H9 (cell line): ENCODE measurements at regions not wholly inside any gene's neighbourhood (a gene's known extent, or its start where the extent isn't known, plus 50 kb on each side); places are given as distances from the start of the nearest gene placed in this dataset.

ENCODE experiments used
- DNase-seq: peaks from one replicate; pipeline ENCODE4 v3.0.0-alpha.2; 2017
- H2AFZ ChIP-seq: one replicate; pipeline ENCODE4 v1.6.1; 2013; ENCODE audit warnings: mild to moderate bottlenecking, low read length, control low read depth, moderate library complexity
- H2AK5ac ChIP-seq: 2 replicates; pipeline ENCODE4 v1.6.1; 2013; ENCODE audit warnings: low read length, control low read depth, mixed read lengths; ENCODE audit not compliant: insufficient read length
- H2BK120ac ChIP-seq: one replicate; pipeline ENCODE4 v1.6.1; 2013; ENCODE audit warnings: low read depth, mild to moderate bottlenecking, low read length, control low read depth, inconsistent platforms; ENCODE audit not compliant: poor library complexity, severe bottlenecking
- H2BK12ac ChIP-seq: 2 replicates; pipeline ENCODE4 v1.6.1; 2013; ENCODE audit warnings: low read length, control low read depth, mixed read lengths, low read depth; ENCODE audit not compliant: insufficient read length
- H2BK15ac ChIP-seq: 2 replicates; pipeline ENCODE4 v1.6.1; 2013; ENCODE audit warnings: low read depth, low read length, control low read depth
- H2BK20ac ChIP-seq: one replicate; pipeline ENCODE4 v1.6.1; 2013; ENCODE audit warnings: low read depth, mild to moderate bottlenecking, low read length, control low read depth, inconsistent platforms; ENCODE audit not compliant: poor library complexity, severe bottlenecking
- H2BK5ac ChIP-seq: 2 replicates; pipeline ENCODE4 v1.6.1; 2013; ENCODE audit warnings: low read length, control low read depth, mixed read lengths; ENCODE audit not compliant: insufficient read length
- H3K14ac ChIP-seq: 2 replicates; pipeline ENCODE4 v1.6.1; 2013; ENCODE audit warnings: low read length, control low read depth; ENCODE audit not compliant: insufficient read depth
- H3K18ac ChIP-seq: 2 replicates; pipeline ENCODE4 v1.6.1; 2013; ENCODE audit warnings: low read depth, mild to moderate bottlenecking, mixed read lengths, low read length, control low read depth; ENCODE audit not compliant: insufficient read length
- H3K23ac ChIP-seq: 2 replicates; pipeline ENCODE4 v1.6.1; 2013; ENCODE audit warnings: low read length, control low read depth, mixed read lengths, low read depth; ENCODE audit not compliant: insufficient read length
- H3K23me2 ChIP-seq: 2 replicates; pipeline ENCODE4 v1.6.1; 2013; ENCODE audit warnings: low read depth, mild to moderate bottlenecking, mixed read lengths, low read length, control low read depth; ENCODE audit not compliant: insufficient read length, poor library complexity, severe bottlenecking
- H3K27ac ChIP-seq: 2 replicates; pipeline ENCODE4 v1.5.1; 2013; ENCODE audit warnings: low read length, control low read depth, mixed read lengths, low read depth; ENCODE audit not compliant: insufficient read length
- H3K27me3 ChIP-seq: 2 replicates; pipeline ENCODE4 v1.6.1; 2013; ENCODE audit warnings: low read length, control low read depth, inconsistent platforms; ENCODE audit not compliant: insufficient read depth
- H3K4ac ChIP-seq: 2 replicates; pipeline ENCODE4 v1.6.1; 2013; ENCODE audit warnings: low read depth, mild to moderate bottlenecking, control low read depth, inconsistent platforms, low read length, moderate library complexity
- H3K4me1 ChIP-seq: 2 replicates; pipeline ENCODE4 v1.6.1; 2013; ENCODE audit warnings: low read length, control low read depth, inconsistent platforms; ENCODE audit not compliant: insufficient read depth
- H3K4me2 ChIP-seq: 2 replicates; pipeline ENCODE4 v1.6.1; 2013; ENCODE audit warnings: low read length, control low read depth, mixed read lengths; ENCODE audit not compliant: insufficient read length, insufficient read depth
- H3K56ac ChIP-seq: 2 replicates; pipeline ENCODE4 v1.6.1; 2013; ENCODE audit warnings: low read depth, mild to moderate bottlenecking, mixed read lengths, low read length, control low read depth; ENCODE audit not compliant: insufficient read length
- H3K79me1 ChIP-seq: 2 replicates; pipeline ENCODE4 v1.6.1; 2013; ENCODE audit warnings: low read depth, mild to moderate bottlenecking, moderate library complexity, low read length, control low read depth, inconsistent platforms; ENCODE audit not compliant: insufficient read depth, poor library complexity, severe bottlenecking
- H3K79me2 ChIP-seq: 2 replicates; pipeline ENCODE4 v1.6.1; 2013; ENCODE audit warnings: low read length, control low read depth, inconsistent platforms; ENCODE audit not compliant: insufficient read depth
- H3K9ac ChIP-seq: 2 replicates; pipeline ENCODE4 v1.6.1; 2013; ENCODE audit warnings: low read length, control low read depth, mixed read lengths; ENCODE audit not compliant: insufficient read length; ENCODE audit errors: extremely low read depth
- H3K9me3 ChIP-seq: one replicate; pipeline ENCODE4 v1.6.1; 2013; ENCODE audit warnings: low read depth, low read length, inconsistent platforms; ENCODE audit not compliant: control insufficient read depth
- H3T11ph ChIP-seq: one replicate; pipeline ENCODE4 v1.6.1; 2013; ENCODE audit warnings: mild to moderate bottlenecking, low read length, control low read depth, inconsistent platforms
- H4K20me1 ChIP-seq: one replicate; pipeline ENCODE4 v1.6.1; 2013; ENCODE audit not compliant: control insufficient read depth, insufficient read length, insufficient read depth
- H4K5ac ChIP-seq: 2 replicates; pipeline ENCODE4 v1.6.1; 2013; ENCODE audit warnings: low read depth, mild to moderate bottlenecking, mixed read lengths, low read length, control low read depth; ENCODE audit not compliant: insufficient read length
- H4K8ac ChIP-seq: replicated peaks from 2 replicates; pipeline ENCODE4 v1.6.1; 2013; ENCODE audit warnings: low read length, control low read depth, mixed read lengths, low read depth; ENCODE audit not compliant: insufficient read length
- H4K91ac ChIP-seq: 2 replicates; pipeline ENCODE4 v1.6.1; 2013; ENCODE audit warnings: low read depth, mild to moderate bottlenecking, moderate library complexity, mixed read lengths, low read length, control low read depth; ENCODE audit not compliant: insufficient read length
- H3K27ac Mint-ChIP-seq, 3 experiments: 2 replicates in 2 of 3; 3 replicates in 1 of 3; pipeline ENCODE4 v1.8.0; 2020 to 2021; ENCODE audit warnings: mixed read lengths in 3 of 3, mild to moderate bottlenecking in 1 of 3, moderate library complexity in 1 of 3
- H3K27me3 Mint-ChIP-seq: 2 replicates; pipeline ENCODE4 v1.8.0; 2021; ENCODE audit warnings: low read depth, mild to moderate bottlenecking, moderate library complexity, mixed read lengths
- H3K36me3 Mint-ChIP-seq, 3 experiments: 2 replicates in 2 of 3; 3 replicates in 1 of 3; pipeline ENCODE4 v1.8.0; 2020 to 2021; ENCODE audit warnings: low read depth in 3 of 3, mixed read lengths in 3 of 3; ENCODE audit not compliant: insufficient read depth in 1 of 3
- H3K4me1 Mint-ChIP-seq, 2 experiments: 2 replicates each; pipeline ENCODE4 v1.8.0; 2020; ENCODE audit warnings: mixed read lengths in 2 of 2
- H3K4me3 Mint-ChIP-seq, 2 experiments: 2 replicates in 1 of 2; 3 replicates in 1 of 2; pipeline ENCODE4 v1.8.0; 2020 to 2021; ENCODE audit warnings: mild to moderate bottlenecking in 2 of 2, mixed read lengths in 2 of 2, moderate library complexity in 1 of 2
- H3K9me3 Mint-ChIP-seq, 2 experiments: 2 replicates in 1 of 2; 3 replicates in 1 of 2; pipeline ENCODE4 v1.8.0; 2020; ENCODE audit warnings: mild to moderate bottlenecking in 2 of 2, mixed read lengths in 2 of 2, moderate library complexity in 1 of 2
- CTCF ChIP-seq: fragments of 200-600 bp; sonication (generic); conservative IDR thresholded peaks from 3 replicates; pipeline ENCODE4 v1.8.0; 2021; ENCODE audit warnings: antibody characterized with exemption, mild to moderate bottlenecking
- WGBS: extraction: QIAGEN DNeasy Blood & Tissue Kit; methylation state at CpG from one replicate; pipeline ENCODE4 v1.1.7; 2013; ENCODE audit warnings: missing lambda C conversion rate, low lambda C conversion rate, mixed read lengths; ENCODE audit not compliant: insufficient read length; ENCODE audit errors: extremely low coverage; 5-methylcytosine and 5-hydroxymethylcytosine counted together

GRCh38 chr1:98054367-98054701 lies 133.5 kb upstream of the DPYD start:
- H3K18ac ChIP-seq, result no peak overlapping the region
- H2BK120ac ChIP-seq, result no peak overlapping the region
- H3K14ac ChIP-seq, result no peak overlapping the region
- no peak overlapping the region for H2BK20ac ChIP-seq
- H3K4ac ChIP-seq, result no peak overlapping the region
- H3K56ac ChIP-seq, result no peak overlapping the region
- no peak overlapping the region for H2BK15ac ChIP-seq
- H4K91ac ChIP-seq, result no peak overlapping the region
- H3K79me2 ChIP-seq, result no peaks in the 10 kb centered on the region
- no peak overlapping the region for H3K27ac Mint-ChIP-seq
- H3K9me3 ChIP-seq, result no peaks in the 10 kb centered on the region
- peak overlapping the region; percentile 76 for H2AFZ ChIP-seq
- WGBS, result no CpG with 5 or more reads among the region's 11 CpGs
- no peak overlapping the region for H3K27ac ChIP-seq
- H3T11ph ChIP-seq, result no peak overlapping the region
- TF ChIP-seq CTCF, result no peak; the same call in 2 of the 3 replicates
- no peak overlapping the region for H3K23ac ChIP-seq
- no peak overlapping the region for H4K5ac ChIP-seq
- no peak overlapping the region for H2AK5ac ChIP-seq
- no peak overlapping the region for H4K8ac ChIP-seq
- peaks cover 35% of the 10 kb centered on the region for H3K27me3 Mint-ChIP-seq
- no peak for DNase-seq
- H3K79me1 ChIP-seq, result no peaks in the 10 kb centered on the region
- H2BK12ac ChIP-seq, result no peak overlapping the region
- H3K36me3 Mint-ChIP-seq, result no peaks in the 10 kb centered on the region; a peak in 1 of 7 replicates
- H3K23me2 ChIP-seq, result peaks cover 14% of the 10 kb centered on the region
- no peak overlapping the region for H2BK5ac ChIP-seq
- H4K20me1 ChIP-seq, result no peaks in the 10 kb centered on the region
- peak overlapping the region; percentile 96 for H3K4me2 ChIP-seq
- peaks cover 28 to 39% of the 10 kb centered on the region in 2 experiments for H3K4me1 Mint-ChIP-seq
- peak overlapping the region; percentile 74 to 85 for H3K4me3 Mint-ChIP-seq
- H3K27me3 ChIP-seq, result peaks cover 9% of the 10 kb centered on the region
- H3K4me1 ChIP-seq, result no peaks in the 10 kb centered on the region
- H3K9me3 Mint-ChIP-seq, result no peaks in the 10 kb centered on the region; a peak in 2 of 5 replicates
- no peak overlapping the region for H3K9ac ChIP-seq
